OCI-LY7 (cell line): ENCODE measurements at regions not wholly inside any gene's neighbourhood (a gene's known extent, or its start where the extent isn't known, plus 50 kb on each side); places are given as distances from the start of the nearest gene placed in this dataset.

Experiments used
- BruUV-seq: library from RNA; stranded (reverse); fragments of 400-500 nt; replicated peaks from 2 replicates; lab custom pipeline; 2021; lab: Mats Ljungman, UMichigan
- CTCF ChIA-PET: fragments of 300-600 bp; sonication (Branson Sonifier 250); formaldehyde crosslinking; loops from one replicate; lab custom pipeline; 2022; ENCODE audit warnings: antibody characterized with exemption; ENCODE audit not compliant: unreplicated experiment; lab: Charles Lee
- POLR2A ChIA-PET: fragments of 300-600 bp; sonication (Branson Sonifier 250); formaldehyde crosslinking; loops from one replicate; lab custom pipeline; 2022; ENCODE audit warnings: antibody characterized with exemption; lab: Charles Lee
- DNase-seq: peaks from one replicate; pipeline ENCODE4 v3.0.0-alpha.2; 2015; ENCODE audit warnings: low spot score
- H2AFZ ChIP-seq: fragments of 200-600 bp; sonication (generic), shearing (Covaris generic); 2 replicates; pipeline ENCODE4 v1.6.1; 2014; ENCODE audit warnings: mild to moderate bottlenecking, antibody characterized with exemption, low read length, moderate library complexity
- H3K27ac ChIP-seq: fragments of 200-600 bp; sonication (generic); 2 replicates; pipeline ENCODE4 v1.5.1; 2014; ENCODE audit warnings: mixed run types, low read depth, mild to moderate bottlenecking, moderate library complexity, low read length, inconsistent platforms; ENCODE audit not compliant: poor library complexity, severe bottlenecking
- H3K36me3 ChIP-seq: fragments of 200-600 bp; sonication (generic); 2 replicates; pipeline ENCODE4 v1.6.1; 2014; ENCODE audit warnings: mild to moderate bottlenecking, antibody characterized with exemption, low read length, moderate library complexity, mixed read lengths; ENCODE audit not compliant: insufficient read depth
- H3K4me1 ChIP-seq: fragments of 200-600 bp; sonication (generic); 2 replicates; pipeline ENCODE4 v1.5.1; 2014; ENCODE audit warnings: mild to moderate bottlenecking, low read length; ENCODE audit not compliant: insufficient read depth, poor library complexity, severe bottlenecking
- H3K4me2 ChIP-seq: fragments of 200-600 bp; sonication (generic); 2 replicates; pipeline ENCODE4 v1.6.1; 2014; ENCODE audit warnings: mild to moderate bottlenecking, low read length
- H3K4me3 ChIP-seq: fragments of 200-600 bp; sonication (generic); 2 replicates; pipeline ENCODE4 v1.5.1; 2014; ENCODE audit warnings: mild to moderate bottlenecking, low read depth, low read length; ENCODE audit not compliant: poor library complexity, severe bottlenecking
- H3K79me2 ChIP-seq: fragments of 200-600 bp; sonication (generic); 2 replicates; pipeline ENCODE4 v1.6.1; 2016; ENCODE audit warnings: low read depth, mild to moderate bottlenecking, low read length, moderate library complexity, mixed read lengths; ENCODE audit not compliant: insufficient read depth
- H3K9me2 ChIP-seq: fragments of 200-600 bp; sonication (generic); 2 replicates; pipeline ENCODE4 v1.6.1; 2016; ENCODE audit warnings: mild to moderate bottlenecking, low read length, mixed read lengths; ENCODE audit not compliant: insufficient read depth
- H3K9me3 ChIP-seq: fragments of 200-600 bp; sonication (generic); 2 replicates; pipeline ENCODE4 v1.6.1; 2014; ENCODE audit warnings: mild to moderate bottlenecking, mixed run types, low read length, mixed read lengths
- H4K20me1 ChIP-seq: fragments of 200-600 bp; sonication (generic); 2 replicates; pipeline ENCODE4 v1.6.1; 2014; ENCODE audit warnings: mild to moderate bottlenecking, antibody characterized with exemption, low read length, moderate library complexity, mixed read lengths; ENCODE audit not compliant: insufficient read depth
- EZH2phosphoT487 ChIP-seq: fragments of 200-600 bp; sonication (generic); IDR thresholded peaks from 2 replicates; pipeline ENCODE4 v1.6.1; 2018; ENCODE audit warnings: low read depth, borderline replicate concordance, mild to moderate bottlenecking, mixed run types, antibody characterized with exemption, low read length, moderate library complexity, mixed read lengths
- intact Hi-C: fragments of 100-400 bp; cut with micrococcal nuclease; formaldehyde crosslinking; loops from one replicate; pipeline ENCODE4 v1.10.0; 2022; ENCODE audit not compliant: unreplicated experiment
- TF ChIP-seq, protein P1 (sequence below): fragments of 200-600 bp; sonication (generic); conservative IDR thresholded peaks from 2 replicates; pipeline ENCODE4 v1.5.1; 2014; ENCODE audit warnings: mild to moderate bottlenecking, antibody characterized with exemption, low read length, moderate library complexity, mixed read lengths

DNA sequence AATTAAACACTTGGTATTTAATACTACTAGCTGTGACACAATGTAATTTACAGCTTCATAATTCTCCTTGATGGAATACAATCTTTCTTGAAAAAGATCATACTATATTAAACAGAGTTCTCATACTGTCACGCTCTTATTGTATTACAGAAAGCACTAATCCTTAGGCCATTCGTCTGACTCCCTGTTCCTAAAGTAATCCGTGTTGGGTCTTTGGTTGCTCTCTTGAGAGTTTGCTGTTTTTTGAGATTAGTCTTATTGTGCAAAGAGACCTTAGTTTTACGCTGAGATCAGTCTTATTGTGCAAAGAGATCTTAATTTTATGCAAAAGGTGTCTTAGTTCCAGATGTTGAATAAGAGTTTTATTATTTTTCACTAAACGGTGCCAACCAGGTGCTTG lies 190.6 kb downstream of the ISL1 start:
- no peaks in the 10 kb centered on the region for H3K9me2 ChIP-seq
- intact Hi-C loops: no loop called here
- BruUV-seq: no TSS peak
- ChIA-PET POLR2A (interaction anchor here (0.6 kb wide), 1 partner anchor 1778 kb away, joined by 3 read pairs; no protein-coding TSS in a partner anchor), CTCF (no interaction called here)
- TF ChIP-seq, protein P1, sequence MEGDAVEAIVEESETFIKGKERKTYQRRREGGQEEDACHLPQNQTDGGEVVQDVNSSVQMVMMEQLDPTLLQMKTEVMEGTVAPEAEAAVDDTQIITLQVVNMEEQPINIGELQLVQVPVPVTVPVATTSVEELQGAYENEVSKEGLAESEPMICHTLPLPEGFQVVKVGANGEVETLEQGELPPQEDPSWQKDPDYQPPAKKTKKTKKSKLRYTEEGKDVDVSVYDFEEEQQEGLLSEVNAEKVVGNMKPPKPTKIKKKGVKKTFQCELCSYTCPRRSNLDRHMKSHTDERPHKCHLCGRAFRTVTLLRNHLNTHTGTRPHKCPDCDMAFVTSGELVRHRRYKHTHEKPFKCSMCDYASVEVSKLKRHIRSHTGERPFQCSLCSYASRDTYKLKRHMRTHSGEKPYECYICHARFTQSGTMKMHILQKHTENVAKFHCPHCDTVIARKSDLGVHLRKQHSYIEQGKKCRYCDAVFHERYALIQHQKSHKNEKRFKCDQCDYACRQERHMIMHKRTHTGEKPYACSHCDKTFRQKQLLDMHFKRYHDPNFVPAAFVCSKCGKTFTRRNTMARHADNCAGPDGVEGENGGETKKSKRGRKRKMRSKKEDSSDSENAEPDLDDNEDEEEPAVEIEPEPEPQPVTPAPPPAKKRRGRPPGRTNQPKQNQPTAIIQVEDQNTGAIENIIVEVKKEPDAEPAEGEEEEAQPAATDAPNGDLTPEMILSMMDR: no peak
- no peak for TF ChIP-seq EZH2phosphoT487
- no peak overlapping the region for H3K27ac ChIP-seq
- no peak for DNase-seq
- no peak overlapping the region for H3K4me2 ChIP-seq
- H3K79me2 ChIP-seq: no peaks in the 10 kb centered on the region
- no peaks in the 10 kb centered on the region for H3K9me3 ChIP-seq
- no peaks in the 10 kb centered on the region for H4K20me1 ChIP-seq
- no peaks in the 10 kb centered on the region for H3K36me3 ChIP-seq
- H2AFZ ChIP-seq: no peak overlapping the region
- H3K4me3 ChIP-seq: no peak overlapping the region
- H3K4me1 ChIP-seq: no peaks in the 10 kb centered on the region

DNA sequence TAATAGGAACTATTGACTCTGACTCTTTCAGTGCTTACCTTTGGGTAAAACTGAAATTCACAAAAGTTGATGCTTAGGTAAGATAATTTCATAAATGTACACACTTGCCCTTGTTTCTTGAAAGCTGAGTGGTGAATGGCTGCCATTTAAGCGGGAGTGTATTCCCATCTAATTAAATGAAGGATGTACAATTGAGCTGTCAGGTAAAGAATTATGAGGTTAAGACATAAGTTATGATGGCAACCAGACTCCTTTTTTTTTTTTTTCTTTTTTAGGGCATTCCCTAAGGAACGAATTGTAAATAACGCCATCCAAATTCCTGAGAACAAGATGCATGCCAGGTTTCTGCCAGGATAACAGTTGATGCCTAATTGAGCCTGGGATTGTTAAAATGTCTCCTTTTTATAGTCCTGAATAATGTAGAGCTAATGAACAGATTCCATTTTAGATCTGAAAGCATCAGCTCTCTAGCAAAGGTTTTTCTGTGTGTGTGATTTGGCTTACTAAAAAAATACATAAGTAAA lies 199.7 kb downstream of the ISL1 start:
- TF ChIP-seq, protein P1: no peak
- TF ChIP-seq EZH2phosphoT487: no peak
- H3K9me3 ChIP-seq: no peaks in the 10 kb centered on the region
- H3K27ac ChIP-seq: no peak overlapping the region
- H3K4me2 ChIP-seq: no peak overlapping the region
- H3K9me2 ChIP-seq: no peaks in the 10 kb centered on the region
- H3K36me3 ChIP-seq: no peaks in the 10 kb centered on the region
- H3K4me3 ChIP-seq: no peak overlapping the region
- ChIA-PET CTCF (no interaction called here), POLR2A (interaction anchor here (0.7 kb wide), 1 partner anchor 523 kb away, joined by 4 read pairs; no protein-coding TSS in a partner anchor)
- no peak for DNase-seq
- no peaks in the 10 kb centered on the region for H3K4me1 ChIP-seq
- intact Hi-C loops: no loop called here
- BruUV-seq: no TSS peak
- H3K79me2 ChIP-seq: no peaks in the 10 kb centered on the region
- no peak overlapping the region for H2AFZ ChIP-seq
- no peaks in the 10 kb centered on the region for H4K20me1 ChIP-seq

DNA sequence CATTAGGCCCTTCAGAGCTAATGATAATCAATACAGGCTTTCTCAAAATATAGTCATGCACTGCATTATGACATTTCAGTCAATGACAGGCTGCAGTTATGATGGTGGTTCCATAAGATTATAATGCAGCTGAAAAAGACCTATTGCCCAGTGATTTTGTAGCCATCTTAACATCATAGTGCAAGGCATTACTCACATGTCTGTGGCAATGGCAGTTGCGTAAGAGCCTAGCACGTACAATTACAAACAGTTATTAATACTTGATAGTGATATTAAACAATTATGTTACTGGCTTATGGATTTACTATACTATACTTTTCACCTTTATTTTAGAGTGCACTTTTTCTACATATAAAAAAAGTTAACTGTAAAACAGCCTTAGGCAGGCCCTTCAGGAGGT lies 214.8 kb downstream of the ISL1 start:
- Histone ChIP-seq H3K27ac (no peak overlapping the region), H3K9me3 (no peaks in the 10 kb centered on the region), H3K36me3 (no peaks in the 10 kb centered on the region), H3K79me2 (no peaks in the 10 kb centered on the region), H3K9me2 (no peaks in the 10 kb centered on the region), H3K4me2 (no peak overlapping the region), H4K20me1 (no peaks in the 10 kb centered on the region), H3K4me3 (no peak overlapping the region), H2AFZ (no peak overlapping the region), H3K4me1 (no peaks in the 10 kb centered on the region)
- ChIA-PET POLR2A (no interaction called here), CTCF (no interaction called here)
- no TSS peak for BruUV-seq
- no peak for TF ChIP-seq EZH2phosphoT487
- TF ChIP-seq, protein P1: no peak
- DNase-seq: no peak
- intact Hi-C loops: no loop called here
